Astrocyte of the cerebellum (primary cell): ENCODE measurements at regions not wholly inside any gene's neighbourhood (a gene's known extent, or its start where the extent isn't known, plus 50 kb on each side); places are given as distances from the start of the nearest gene placed in this dataset.

ENCODE experiments used
- DNase-seq: peaks from one replicate; pipeline ENCODE4 v3.0.0-alpha.2; 2011; ENCODE audit warnings: low read depth
- H3K4me3 ChIP-seq: 2 replicates; pipeline ENCODE4 v1.5.1; 2011; ENCODE audit warnings: mild to moderate bottlenecking, low read depth, low read length, moderate library complexity
- CTCF ChIP-seq: IDR thresholded peaks from 2 replicates; pipeline ENCODE4 v1.5.1; 2012; ENCODE audit warnings: low read length, low read depth, moderate library complexity, mild to moderate bottlenecking; ENCODE audit errors: missing control alignments
- in situ Hi-C: cut with HindIII; loops from 2 replicates; pipeline ENCODE4 v1.10.0; 2017; ENCODE audit warnings: low sequenced_read_pairs

GRCh38 chr5:128681764-128682592 is 143.9 kb upstream of the FBN2 start:
- H3K4me3 ChIP-seq = no peak overlapping the region
- TF ChIP-seq CTCF = no peak
- no peak for DNase-seq
- in situ Hi-C loops = no loop called here

GRCh38 chr5:128682669-128683068 is 144.6 kb upstream of the FBN2 start:
- DNase-seq = no peak
- TF ChIP-seq CTCF = no peak
- H3K4me3 ChIP-seq = no peak overlapping the region
- in situ Hi-C loops = no loop called here

GRCh38 chr5:128684961-128685360 is 146.9 kb upstream of the FBN2 start:
- no peak for TF ChIP-seq CTCF
- H3K4me3 ChIP-seq = no peak overlapping the region
- peak; percentile 86 for DNase-seq
- in situ Hi-C loops = no loop called here

- DNase-seq = no peak
- in situ Hi-C loops = no loop called here
- H3K4me3 ChIP-seq = no peak overlapping the region
- no peak for TF ChIP-seq CTCF
These were observed 149.9 kb upstream of the FBN2 start for GRCh38 chr5:128687930-128688329.

GRCh38 chr5:128693764-128694163 is 155.7 kb upstream of the FBN2 start:
- H3K4me3 ChIP-seq = no peak overlapping the region
- DNase-seq = no peak
- no peak for TF ChIP-seq CTCF
- in situ Hi-C loops = no loop called here

- H3K4me3 ChIP-seq = no peak overlapping the region
- peak; percentile 35 for TF ChIP-seq CTCF
- DNase-seq = no peak
- in situ Hi-C loops = loop anchor here (5.0 kb wide), 1 partner anchor 56 kb away; no protein-coding TSS in a partner anchor
These were observed 157.9 kb upstream of the FBN2 start for GRCh38 chr5:128695791-128696530.
